Adrenal gland (tissue), 9 donors: ENCODE measurements at regions not wholly inside any gene's neighbourhood (a gene's known extent, or its start where the extent isn't known, plus 50 kb on each side); places are given as distances from the start of the nearest gene placed in this dataset.
A peak's percentile ranks its signal among the peaks of the same experiment; 100 is the strongest.

ENCODE experiments used
- DNase-seq, 7 donors: peaks; one replicate each; pipeline ENCODE4 v3.0.0-alpha.2; 2019 to 2020
- H3K27ac ChIP-seq, 5 donors: fragments of 200-600 bp; sonication (generic) in 4 of 5; 1 replicate in 3 of 5; 2 replicates in 2 of 5; pipeline versions ENCODE4 v1.5.1 to v1.8.0; 2016 to 2020; ENCODE audit warnings: mild to moderate bottlenecking in 1 of 5
- H3K27me3 ChIP-seq: fragments of 200-600 bp; 2 replicates; pipeline ENCODE4 v1.8.0; 2021
- H3K36me3 ChIP-seq, 2 donors: fragments of 200-600 bp; replicated peaks in 1 of 2; 1 replicate in 1 of 2; 2 replicates in 1 of 2; pipeline versions ENCODE4 v1.5.1 to v1.8.0; 2018 to 2022
- H3K4me1 ChIP-seq, 2 donors: fragments of 200-600 bp; replicated peaks in 1 of 2; 1 replicate in 1 of 2; 2 replicates in 1 of 2; pipeline versions ENCODE4 v1.5.1 to v1.8.0; 2018 to 2021
- H3K4me3 ChIP-seq, 4 donors: fragments of 200-600 bp; sonication (generic) in 3 of 4; one replicate each; pipeline ENCODE4 v1.5.1; 2016 to 2018
- H3K9me3 ChIP-seq, 3 donors: fragments of 200-600 bp; sonication (generic) in 1 of 3; replicated peaks in 1 of 3; 1 replicate in 2 of 3; 2 replicates in 1 of 3; pipeline versions ENCODE4 v1.5.1 to v1.8.0; 2016 to 2021
- POLR2A ChIP-seq, 2 donors: fragments of 450-650 bp; IDR thresholded peaks; one replicate each; pipeline ENCODE4 v1.6.1; 2017; ENCODE audit warnings: antibody characterized with exemption in 2 of 2, mild to moderate bottlenecking in 2 of 2, moderate library complexity in 1 of 2
- WGBS, 4 donors: extraction: QIAGEN DNeasy Blood & Tissue Kit in 2 of 4; methylation state at CpG; one replicate each; pipeline versions ENCODE4 v1.1.5 to v1.1.7; 2013 to 2017; 5-methylcytosine and 5-hydroxymethylcytosine counted together
- intact Hi-C, 2 donors: fragments of 100-400 bp; cut with DNase I; formaldehyde crosslinking; loops; one replicate each; pipeline versions ENCODE4 v1.14.1 to v1.15.0; 2022 to 2023
- TF ChIP-seq, protein P1 (sequence below), 6 experiments: fragments of 450-650 bp in 4 of 6; fragments of 200-600 bp in 2 of 6; sonication (generic) in 1 of 6; IDR thresholded peaks; 1 replicate in 5 of 6; 2 replicates in 1 of 6; pipeline versions ENCODE4 v1.5.1 to v1.8.0; 2016 to 2021; ENCODE audit warnings: antibody characterized with exemption in 6 of 6, mild to moderate bottlenecking in 2 of 6, moderate library complexity in 1 of 6
- donor health status: healthy with polysubstance abuse.
- donor health status: Bipolar disorder and iron deficiency.
- donor health status: DM: yes; HTN: yes; CAD: no.
- donor health status: DM: no; HTN: no; CAD: no.
- donor health status: DM: no; HTN: no; CAD: no.

DNA sequence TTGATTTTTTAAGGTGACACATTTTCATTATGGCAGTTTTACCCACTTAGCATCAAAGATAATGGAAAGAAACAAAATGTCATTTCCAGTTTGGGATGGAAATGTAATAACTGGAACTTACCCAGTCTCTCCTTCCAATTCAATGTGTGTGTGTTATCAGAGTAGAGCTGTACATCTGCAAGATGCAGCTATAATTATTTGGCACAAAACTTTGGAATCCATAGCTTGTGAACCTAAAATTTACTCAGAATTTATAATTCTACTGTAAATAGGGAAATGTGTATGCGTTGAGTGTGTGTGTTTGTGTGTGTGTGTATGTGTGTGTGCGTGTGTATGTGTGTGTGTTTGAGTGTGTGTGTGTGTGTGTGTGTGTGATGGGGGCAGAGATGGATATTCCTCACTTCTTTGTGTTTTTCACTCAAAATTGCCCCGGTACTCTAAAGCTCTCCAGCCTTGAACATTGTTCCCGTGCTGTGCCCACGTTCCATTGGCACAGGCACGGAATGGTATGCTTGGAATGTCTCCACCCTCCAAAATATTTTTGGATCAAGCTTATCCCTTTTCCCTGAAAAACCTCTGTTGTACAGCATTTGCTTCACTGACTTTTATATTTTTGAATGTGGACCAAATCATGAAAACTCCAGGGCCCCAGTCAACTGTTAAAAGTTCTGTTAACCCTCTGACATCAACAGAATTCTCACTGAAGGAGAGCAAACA, 150.2 kb upstream of the BMP4 start:
- peaks cover 17 to 25% of the 10 kb centered on the region in 2 donors for H3K4me1 ChIP-seq
- H3K27me3 ChIP-seq: no peaks in the 10 kb centered on the region
- TF ChIP-seq POLR2A (IDR thresholded peaks at IDR 0.05): no peak
- TF ChIP-seq, protein P1, sequence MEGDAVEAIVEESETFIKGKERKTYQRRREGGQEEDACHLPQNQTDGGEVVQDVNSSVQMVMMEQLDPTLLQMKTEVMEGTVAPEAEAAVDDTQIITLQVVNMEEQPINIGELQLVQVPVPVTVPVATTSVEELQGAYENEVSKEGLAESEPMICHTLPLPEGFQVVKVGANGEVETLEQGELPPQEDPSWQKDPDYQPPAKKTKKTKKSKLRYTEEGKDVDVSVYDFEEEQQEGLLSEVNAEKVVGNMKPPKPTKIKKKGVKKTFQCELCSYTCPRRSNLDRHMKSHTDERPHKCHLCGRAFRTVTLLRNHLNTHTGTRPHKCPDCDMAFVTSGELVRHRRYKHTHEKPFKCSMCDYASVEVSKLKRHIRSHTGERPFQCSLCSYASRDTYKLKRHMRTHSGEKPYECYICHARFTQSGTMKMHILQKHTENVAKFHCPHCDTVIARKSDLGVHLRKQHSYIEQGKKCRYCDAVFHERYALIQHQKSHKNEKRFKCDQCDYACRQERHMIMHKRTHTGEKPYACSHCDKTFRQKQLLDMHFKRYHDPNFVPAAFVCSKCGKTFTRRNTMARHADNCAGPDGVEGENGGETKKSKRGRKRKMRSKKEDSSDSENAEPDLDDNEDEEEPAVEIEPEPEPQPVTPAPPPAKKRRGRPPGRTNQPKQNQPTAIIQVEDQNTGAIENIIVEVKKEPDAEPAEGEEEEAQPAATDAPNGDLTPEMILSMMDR (IDR thresholded peaks at IDR 0.05): no peak
- intact Hi-C loops: loop anchor here in 1 of 2 donors (5.0 kb wide), 1 partner anchor 140 kb away; no protein-coding TSS in a partner anchor
- DNase-seq: peak in 6 of 7 donors; percentile 28 to 74 (median 64)
- no peak overlapping the region for H3K4me3 ChIP-seq
- peak overlapping the region in 4 of 5 donors; percentile 40 to 76 (median 57) for H3K27ac ChIP-seq
- H3K36me3 ChIP-seq: no peaks in the 10 kb centered on the region
- 36 to 47% (median 39%) methylated on average over 6 of the region's 6 CpGs for WGBS, 4 donors
- no peaks in the 10 kb centered on the region for H3K9me3 ChIP-seq

DNA sequence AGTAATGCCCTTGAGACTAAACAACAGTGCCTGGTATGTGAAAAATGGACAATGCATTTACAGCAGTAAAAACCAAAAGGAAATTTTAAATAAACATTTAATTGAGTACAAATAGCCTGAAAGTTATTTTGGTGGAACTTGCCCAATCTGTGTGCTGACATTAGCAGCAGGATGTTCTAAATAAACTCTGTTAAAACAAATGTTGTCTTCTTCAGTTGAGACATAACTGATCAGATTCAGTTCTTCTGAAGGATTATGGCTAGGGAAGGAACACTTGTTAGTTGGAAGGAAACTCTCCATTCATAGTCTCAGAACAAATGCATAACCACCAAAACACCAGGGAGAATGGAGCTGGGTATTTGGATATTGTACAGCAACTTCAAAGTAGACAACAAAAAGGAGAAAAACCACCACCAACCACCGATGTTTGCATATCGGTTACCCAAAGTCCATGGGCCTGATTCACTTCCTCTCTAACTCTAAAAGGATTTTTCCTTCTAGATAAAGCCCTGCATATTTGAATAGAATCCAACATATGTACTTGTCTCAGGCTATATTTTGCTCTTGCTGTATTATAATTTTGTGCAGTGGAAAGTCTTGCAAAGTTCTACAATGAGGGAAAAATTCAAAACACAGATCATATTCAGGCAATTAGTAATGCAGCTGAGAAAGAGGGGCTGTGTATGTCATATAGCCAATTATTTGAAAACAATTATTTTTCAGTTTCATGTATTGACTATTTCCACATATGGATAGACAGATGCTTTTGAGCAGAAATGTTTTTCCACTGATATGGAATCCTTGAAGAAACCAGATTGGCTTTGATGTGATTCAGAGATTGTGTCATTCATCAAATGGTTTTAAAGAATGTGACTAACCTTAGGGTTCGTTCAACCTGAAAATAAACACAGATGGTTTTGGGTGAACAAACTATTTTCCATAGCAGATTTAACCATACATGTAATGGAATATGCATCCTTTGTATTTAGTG, 152.2 kb upstream of the BMP4 start:
- WGBS, 4 donors: 26 to 33% (median 30%) methylated on average over 3 of the region's 3 CpGs
- Histone ChIP-seq H3K27me3 (no peaks in the 10 kb centered on the region), H3K36me3 (no peaks in the 10 kb centered on the region), H3K27ac (peak overlapping the region in 4 of 5 donors; percentile 35 to 50 (median 40)), H3K9me3 (no peaks in the 10 kb centered on the region), H3K4me1 (peaks cover 17 to 25% of the 10 kb centered on the region in 2 donors), H3K4me3 (no peak overlapping the region)
- intact Hi-C loops: loop anchor here in 1 of 2 donors (5.0 kb wide), 1 partner anchor 141 kb away; no protein-coding TSS in a partner anchor
- no peak for DNase-seq
- TF ChIP-seq POLR2A (IDR thresholded peaks at IDR 0.05): no peak
- TF ChIP-seq, protein P1 (IDR thresholded peaks at IDR 0.05): no peak

DNA sequence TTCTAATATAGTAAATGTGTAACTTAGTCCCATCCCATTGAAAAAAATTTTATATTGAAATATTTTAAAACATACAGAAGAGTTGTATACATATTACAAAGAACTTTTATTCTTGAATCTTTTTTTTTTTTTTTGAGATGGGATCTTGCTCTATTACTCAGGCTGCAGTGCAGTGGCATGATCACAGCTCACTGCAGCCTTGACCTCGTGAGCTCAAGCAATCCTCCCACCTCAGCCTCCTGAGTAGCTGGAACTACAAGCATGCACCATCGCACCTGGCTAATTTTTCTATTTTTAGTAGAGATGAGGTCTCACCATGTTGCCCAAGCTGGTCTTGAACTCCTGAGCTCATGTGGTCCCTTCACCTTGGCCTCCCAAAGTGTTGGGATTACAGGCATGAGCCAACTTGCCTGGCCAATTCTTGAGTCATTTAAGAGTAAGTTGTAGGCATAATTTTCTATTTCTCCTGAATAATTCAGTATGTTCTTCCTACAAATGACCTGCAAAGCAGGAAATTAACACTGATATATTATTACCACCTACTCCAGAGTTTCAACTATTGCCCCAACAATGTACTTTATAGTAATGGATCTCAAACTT, 153.0 kb upstream of the BMP4 start:
- no peak for DNase-seq
- Histone ChIP-seq H3K27me3 (no peaks in the 10 kb centered on the region), H3K4me1 (peaks cover 18 to 25% of the 10 kb centered on the region in 2 donors), H3K9me3 (no peaks in the 10 kb centered on the region), H3K36me3 (no peaks in the 10 kb centered on the region), H3K27ac (no peak overlapping the region), H3K4me3 (no peak overlapping the region)
- TF ChIP-seq, protein P1 (IDR thresholded peaks at IDR 0.05): no peak
- TF ChIP-seq POLR2A (IDR thresholded peaks at IDR 0.05): no peak
- intact Hi-C loops: loop anchor here in 1 of 2 donors (5.0 kb wide), 1 partner anchor 142 kb away; no protein-coding TSS in a partner anchor
- WGBS, 4 donors: 48 to 65% (median 57%) methylated on average over 2 of the region's 2 CpGs

DNA sequence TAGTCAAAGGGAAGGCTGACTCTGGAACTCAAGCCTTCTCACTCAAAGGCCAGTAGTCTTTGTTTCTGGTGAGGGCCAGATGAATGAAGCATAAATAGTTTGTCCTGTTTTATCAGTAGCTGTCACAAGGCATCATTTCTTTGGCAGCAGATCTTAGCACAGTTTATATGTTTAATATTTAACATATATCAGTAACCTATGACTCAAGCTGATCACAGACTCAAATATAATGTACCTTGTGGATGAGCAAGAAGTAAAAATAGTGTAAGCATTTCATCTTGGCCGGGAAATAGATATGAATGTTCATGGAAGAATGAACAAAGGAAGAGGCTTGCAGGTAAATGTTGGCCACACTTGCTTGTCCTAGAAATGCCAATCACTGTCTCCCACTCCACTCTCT, 158.3 kb upstream of the BMP4 start:
- no peak for DNase-seq
- intact Hi-C loops: no loop called here
- Histone ChIP-seq H3K27me3 (no peaks in the 10 kb centered on the region), H3K4me3 (no peak overlapping the region), H3K4me1 (peaks cover 24 to 36% of the 10 kb centered on the region in 2 donors), H3K27ac (no peak overlapping the region), H3K36me3 (no peaks in the 10 kb centered on the region), H3K9me3 (no peaks in the 10 kb centered on the region)
- TF ChIP-seq, protein P1 (IDR thresholded peaks at IDR 0.05): no peak
- no peak for TF ChIP-seq POLR2A (IDR thresholded peaks at IDR 0.05)
- WGBS, 4 donors: 87 to 94% (median 91%) methylated on average over 1 of the region's 1 CpG
